Sciatic nerve (tissue), 2 donors: ENCODE measurements at regions not wholly inside any gene's neighbourhood (a gene's known extent, or its start where the extent isn't known, plus 50 kb on each side); places are given as distances from the start of the nearest gene placed in this dataset.
A peak's percentile ranks its signal among the peaks of the same experiment; 100 is the strongest.
"Not testable (repeated sequence)": the region's sequence is repeated elsewhere in the genome, so short reads cannot be mapped to it uniquely, and the experiment has no call there.

Source experiments
- ATAC-seq: fragments of 200-7000 bp; cut with Tn5 transposase; one replicate; pipeline ENCODE4 v1.9.1; 2020; ENCODE audit warnings: mild to moderate bottlenecking, moderate library complexity
- DNase-seq: peaks from one replicate; pipeline ENCODE4 v3.0.0-alpha.2; 2020; ENCODE audit warnings: low spot score
- intact Hi-C: fragments of 100-400 bp; cut with DNase I; formaldehyde crosslinking; loops from one replicate; pipeline ENCODE4 v1.14.2; 2022
- donor health status: DM: no; HTN: no; CAD: no.
- donor health status: DM: no; HTN: no; CAD: no.

GRCh38 chr11:86861810-86862209 lies 61.5 kb downstream of the PRSS23 start:
- no peak for ATAC-seq
- intact Hi-C loops: no loop called here
- no peak for DNase-seq

GRCh38 chr11:86863476-86863875 lies 63.1 kb downstream of the PRSS23 start:
- intact Hi-C loops: no loop called here
- ATAC-seq (no peak), DNase-seq (no peak)

GRCh38 chr11:86865436-86865835 lies 65.1 kb downstream of the PRSS23 start:
- no peak for ATAC-seq
- DNase-seq: no peak
- intact Hi-C loops: no loop called here

- intact Hi-C loops: no loop called here
- peak; percentile 25 for ATAC-seq
- DNase-seq: no peak
Measured at GRCh38 chr11:86869531-86869930, 69.2 kb downstream of the PRSS23 start.

- intact Hi-C loops: loop anchor here (5.0 kb wide), 1 partner anchor 47 kb away; no protein-coding TSS in a partner anchor
- ATAC-seq (peak; percentile 94), DNase-seq (peak; percentile 85)
Measured at GRCh38 chr11:86869966-86870570, 69.7 kb downstream of the PRSS23 start.

GRCh38 chr11:86873573-86874083 lies 73.3 kb downstream of the PRSS23 start:
- DNase-seq: no peak
- intact Hi-C loops: loop anchor here (5.0 kb wide), 1 partner anchor 44 kb away; no protein-coding TSS in a partner anchor
- no peak for ATAC-seq

- intact Hi-C loops: loop anchor here (5.0 kb wide), 1 partner anchor 43 kb away; no protein-coding TSS in a partner anchor
Measured at GRCh38 chr11:86874304-86875056, 74.1 kb downstream of the PRSS23 start.

GRCh38 chr11:86876716-86877234 lies 76.4 kb downstream of the PRSS23 start:
- intact Hi-C loops: no loop called here
- no peak for DNase-seq
- no peak for ATAC-seq

More at GRCh38 chr11:86874304-86875056, 74.1 kb downstream of the PRSS23 start:
- DNase-seq (no peak), ATAC-seq (no peak)

GRCh38 chr11:86877503-86877902 lies 77.2 kb downstream of the PRSS23 start:
- ATAC-seq (no peak), DNase-seq (no peak)
- intact Hi-C loops: no loop called here

GRCh38 chr11:86879241-86879640 lies 76.0 kb downstream of the FZD4 start:
- DNase-seq, intact Hi-C loops, ATAC-seq: not testable (repeated sequence)

- DNase-seq (no peak), ATAC-seq (no peak)
- intact Hi-C loops: no loop called here
Measured at GRCh38 chr11:86885311-86885710, 69.9 kb downstream of the FZD4 start.

GRCh38 chr11:86888164-86889000 lies 66.8 kb downstream of the FZD4 start:
- ATAC-seq (peak; percentile 72), DNase-seq (no peak)
- intact Hi-C loops: no loop called here

GRCh38 chr11:86889001-86889341 lies 66.2 kb downstream of the FZD4 start:
- ATAC-seq (no peak), DNase-seq (no peak)
- intact Hi-C loops: no loop called here

- intact Hi-C loops: no loop called here
- DNase-seq (no peak), ATAC-seq (no peak)
Measured at GRCh38 chr11:86891036-86891435, 64.2 kb downstream of the FZD4 start.

GRCh38 chr11:86893235-86893634 lies 62.0 kb downstream of the FZD4 start:
- intact Hi-C loops: no loop called here
- DNase-seq (no peak), ATAC-seq (no peak)
